Central memory CD8-positive, alpha-beta T cell (primary cell): ENCODE measurements at regions not wholly inside any gene's neighbourhood (a gene's known extent, or its start where the extent isn't known, plus 50 kb on each side); places are given as distances from the start of the nearest gene placed in this dataset.

ENCODE experiments used
- ATAC-seq: fragments of 150-1000 bp; cut with Tn5 transposase; replicated peaks from 2 replicates; pipeline ENCODE4 v1.10.0; 2022; ENCODE audit warnings: mild to moderate bottlenecking, moderate FRiP score, moderate number of reproducible peaks; ENCODE audit not compliant: poor library complexity, severe bottlenecking; ENCODE audit errors: extremely low read depth
- DNase-seq, 2 donors: peaks; one replicate each; pipeline ENCODE4 v3.0.0; 2021; ENCODE audit warnings: low spot score in 2 of 2
- H3K27ac Mint-ChIP-seq: one replicate; pipeline ENCODE4 v1.8.0; 2022; ENCODE audit warnings: low read depth, mild to moderate bottlenecking, moderate library complexity, mixed read lengths
- H3K27me3 Mint-ChIP-seq: one replicate; pipeline ENCODE4 v1.8.0; 2022; ENCODE audit warnings: mixed read lengths
- H3K36me3 Mint-ChIP-seq: one replicate; pipeline ENCODE4 v1.8.0; 2022; ENCODE audit warnings: mild to moderate bottlenecking, moderate library complexity, mixed read lengths; ENCODE audit not compliant: insufficient read depth
- H3K4me1 Mint-ChIP-seq: one replicate; pipeline ENCODE4 v1.8.0; 2022; ENCODE audit warnings: mixed read lengths
- H3K4me3 Mint-ChIP-seq: one replicate; pipeline ENCODE4 v1.8.0; 2022; ENCODE audit warnings: mild to moderate bottlenecking, moderate library complexity, mixed read lengths
- H3K9me3 Mint-ChIP-seq: one replicate; pipeline ENCODE4 v1.8.0; 2022; ENCODE audit warnings: mixed read lengths

DNA sequence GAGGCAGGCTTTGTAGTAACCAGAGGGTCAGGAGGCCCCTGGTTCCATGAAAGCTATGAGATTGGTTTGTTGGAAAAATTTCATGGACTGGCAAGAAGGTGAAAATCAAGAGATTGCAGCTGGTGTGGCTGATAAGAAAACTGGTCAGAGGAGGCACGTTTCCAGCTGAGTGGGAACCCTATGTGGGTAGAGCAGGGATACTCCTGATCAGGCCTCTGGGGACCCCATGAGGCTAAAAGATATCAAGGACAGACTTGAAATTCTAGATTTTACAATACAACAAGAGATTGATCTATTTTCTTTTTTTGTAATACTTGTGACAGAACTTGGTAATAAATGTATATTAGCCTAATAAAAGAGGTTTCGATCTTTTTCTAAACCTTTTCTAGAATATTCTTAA, 1615.1 kb downstream of the DPP10 start:
- Mint-ChIP-seq H3K27me3 (no peaks in the 10 kb centered on the region), H3K9me3 (peaks cover 21% of the 10 kb centered on the region), H3K4me3 (no peak overlapping the region), H3K27ac (no peak overlapping the region), H3K36me3 (no peaks in the 10 kb centered on the region), H3K4me1 (no peaks in the 10 kb centered on the region)
- ATAC-seq (no peak), DNase-seq (no peak)

DNA sequence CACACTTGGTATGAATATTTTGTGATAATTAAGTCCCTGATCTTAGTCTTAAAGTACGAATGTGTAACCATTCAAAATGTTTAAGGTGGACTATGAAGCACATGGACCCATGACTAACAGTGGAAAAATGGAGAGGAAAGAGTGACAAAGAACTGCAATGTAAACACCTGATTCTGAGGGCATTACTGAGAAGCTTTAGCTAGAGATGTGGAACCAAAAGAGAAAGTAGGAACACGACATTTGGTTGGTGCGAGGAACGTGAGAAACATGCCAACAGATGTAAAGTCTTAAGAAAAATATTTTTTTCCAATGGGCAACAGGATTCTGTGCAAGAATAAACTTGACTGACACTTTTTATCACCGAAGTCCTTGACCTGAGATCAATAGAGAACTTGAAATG, 1618.6 kb downstream of the DPP10 start:
- Mint-ChIP-seq H3K36me3 (no peaks in the 10 kb centered on the region), H3K4me1 (no peaks in the 10 kb centered on the region), H3K4me3 (no peak overlapping the region), H3K27me3 (no peaks in the 10 kb centered on the region), H3K27ac (no peak overlapping the region), H3K9me3 (peaks cover 26% of the 10 kb centered on the region)
- DNase-seq (no peak), ATAC-seq (no peak)

DNA sequence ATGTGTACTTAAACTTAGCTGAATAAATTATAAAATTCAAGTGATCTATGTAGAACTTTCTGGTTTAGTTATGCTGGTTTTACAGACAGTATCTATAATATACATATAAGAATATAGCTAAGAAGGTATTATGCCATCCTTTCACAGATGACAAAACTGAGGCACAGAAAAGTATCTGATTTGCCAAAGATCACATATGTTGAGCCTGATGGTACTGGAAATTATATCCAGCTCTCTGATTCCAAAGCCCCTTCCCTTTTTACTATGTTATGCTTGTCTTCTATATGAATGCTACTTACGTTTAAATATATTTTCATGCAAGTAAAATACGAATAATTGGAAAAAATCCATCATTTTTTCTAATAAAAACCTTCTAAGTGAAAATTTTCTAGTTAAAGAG, 1631.3 kb downstream of the DPP10 start:
- Mint-ChIP-seq H3K9me3 (peaks cover 8% of the 10 kb centered on the region), H3K27me3 (no peaks in the 10 kb centered on the region), H3K4me3 (no peak overlapping the region), H3K27ac (no peak overlapping the region), H3K4me1 (no peaks in the 10 kb centered on the region), H3K36me3 (no peaks in the 10 kb centered on the region)
- no peak for DNase-seq
- ATAC-seq, result no peak

DNA sequence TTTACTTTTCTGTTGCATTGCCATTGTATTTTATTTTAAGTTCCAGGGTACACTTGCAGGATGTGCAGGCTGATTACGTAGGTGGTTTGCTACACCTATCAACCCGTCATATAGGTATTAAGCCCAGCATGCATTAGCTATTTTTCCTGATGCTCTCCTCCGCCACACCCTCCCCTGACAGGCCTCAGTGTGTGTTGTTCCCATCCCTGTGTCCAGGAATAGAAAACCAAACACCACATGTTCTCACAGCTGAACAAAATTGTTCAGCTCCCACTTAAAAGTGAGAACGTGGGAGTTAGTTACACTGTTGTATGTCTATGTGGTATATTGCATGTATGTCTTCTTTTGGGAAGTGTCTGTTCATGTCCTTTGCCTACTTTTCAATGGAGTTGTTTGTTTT, 1631.7 kb downstream of the DPP10 start:
- Mint-ChIP-seq H3K9me3 (peaks cover 8% of the 10 kb centered on the region), H3K27me3 (no peaks in the 10 kb centered on the region), H3K36me3 (no peaks in the 10 kb centered on the region), H3K27ac (no peak overlapping the region), H3K4me3 (no peak overlapping the region), H3K4me1 (no peaks in the 10 kb centered on the region)
- DNase-seq, result no peak
- no peak for ATAC-seq

DNA sequence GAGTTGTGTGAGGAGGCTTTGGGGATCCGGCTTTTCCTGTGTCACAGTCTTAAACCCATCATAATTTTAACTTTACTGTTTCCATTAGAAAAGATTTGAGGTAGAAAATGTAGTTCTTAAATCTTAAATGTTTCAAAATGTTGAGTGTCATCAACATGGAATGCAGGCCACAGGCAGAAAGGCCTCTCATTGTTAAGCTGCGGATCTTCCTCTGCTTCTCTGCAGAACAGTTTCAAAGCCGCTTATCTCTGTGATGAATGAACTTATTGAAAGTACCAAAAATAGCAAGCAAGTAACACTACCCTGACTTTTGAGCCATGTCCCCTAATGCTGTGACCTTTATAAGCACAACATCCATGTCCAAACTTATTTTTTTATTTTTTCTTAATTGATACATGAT, 1645.8 kb downstream of the DPP10 start:
- DNase-seq, result no peak
- ATAC-seq, result no peak
- Mint-ChIP-seq H3K27ac (no peak overlapping the region), H3K4me1 (no peaks in the 10 kb centered on the region), H3K4me3 (no peak overlapping the region), H3K36me3 (no peaks in the 10 kb centered on the region), H3K27me3 (no peaks in the 10 kb centered on the region), H3K9me3 (peaks cover 17% of the 10 kb centered on the region)

DNA sequence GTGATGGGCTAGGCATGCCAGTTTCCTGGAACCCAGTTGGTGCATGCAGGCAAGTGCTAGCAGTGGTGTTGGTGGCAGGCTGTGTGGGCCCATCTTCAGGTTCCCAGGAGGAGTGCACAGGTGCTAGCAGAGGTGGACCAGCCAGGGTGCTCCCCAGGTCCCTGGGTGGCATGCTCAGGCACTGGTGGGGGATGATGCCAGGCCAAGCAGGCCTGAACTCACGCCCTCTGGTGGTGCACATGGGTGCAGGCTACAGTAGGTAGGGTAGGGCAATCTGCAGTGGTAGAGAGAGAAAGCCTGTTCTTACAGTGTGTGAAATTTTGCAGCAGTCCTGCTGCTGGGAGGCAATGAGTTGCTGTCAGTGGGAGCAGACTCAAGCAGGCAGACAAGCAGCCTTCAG, 1651.8 kb downstream of the DPP10 start:
- Mint-ChIP-seq H3K36me3 (no peaks in the 10 kb centered on the region), H3K4me1 (no peaks in the 10 kb centered on the region), H3K4me3 (no peak overlapping the region), H3K27me3 (no peaks in the 10 kb centered on the region), H3K9me3 (peaks cover 34% of the 10 kb centered on the region), H3K27ac (no peak overlapping the region)
- no peak for ATAC-seq
- no peak for DNase-seq

DNA sequence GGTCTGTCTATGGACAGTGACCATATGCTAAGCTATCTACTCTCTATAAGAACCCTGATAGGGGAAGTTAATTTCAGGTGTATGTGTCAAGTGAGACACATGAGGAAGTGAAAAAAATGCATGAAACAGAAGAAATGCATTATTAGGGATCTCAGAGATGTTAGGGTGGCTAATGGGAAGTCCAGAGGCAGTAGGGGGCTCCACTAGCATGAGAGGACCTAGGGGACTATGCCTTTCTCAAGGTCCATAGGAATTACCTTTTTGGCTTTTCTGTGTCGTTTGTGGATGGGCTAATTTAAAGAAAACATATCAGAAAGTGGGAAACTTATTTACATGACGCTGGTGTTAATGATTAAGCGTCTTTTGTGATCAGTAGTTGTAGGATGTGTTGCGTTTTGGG, 1653.2 kb downstream of the DPP10 start:
- no peaks in the 10 kb centered on the region for H3K36me3 Mint-ChIP-seq
- DNase-seq (no peak), ATAC-seq (no peak)
- H3K4me3 Mint-ChIP-seq, result no peak overlapping the region
- peaks cover 42% of the 10 kb centered on the region for H3K9me3 Mint-ChIP-seq
- H3K27ac Mint-ChIP-seq, result no peak overlapping the region
- H3K4me1 Mint-ChIP-seq, result no peaks in the 10 kb centered on the region
- no peaks in the 10 kb centered on the region for H3K27me3 Mint-ChIP-seq

DNA sequence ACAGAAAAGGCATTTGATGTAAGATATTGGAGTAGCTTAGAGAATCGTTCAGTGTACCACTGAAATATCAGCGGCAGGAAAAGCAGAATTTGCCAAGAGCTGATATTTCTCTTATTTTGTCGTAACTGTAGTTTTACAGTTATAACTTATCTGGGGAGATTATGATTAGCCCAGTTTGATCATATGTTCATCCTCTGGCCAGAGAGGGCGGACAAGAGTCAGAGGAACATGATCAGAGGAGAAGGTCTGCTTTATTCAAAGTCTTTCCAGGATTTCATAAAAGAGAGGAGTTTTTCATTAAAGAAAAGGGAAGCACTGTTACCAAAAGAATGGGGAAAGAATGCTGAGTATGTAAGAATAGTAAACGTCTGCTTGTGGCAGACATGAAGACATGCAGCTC, 1655.6 kb downstream of the DPP10 start:
- DNase-seq (no peak), ATAC-seq (no peak)
- no peak overlapping the region for H3K27ac Mint-ChIP-seq
- H3K4me1 Mint-ChIP-seq, result no peaks in the 10 kb centered on the region
- H3K27me3 Mint-ChIP-seq, result no peaks in the 10 kb centered on the region
- H3K4me3 Mint-ChIP-seq, result no peak overlapping the region
- no peaks in the 10 kb centered on the region for H3K36me3 Mint-ChIP-seq
- H3K9me3 Mint-ChIP-seq, result peaks cover 38% of the 10 kb centered on the region

DNA sequence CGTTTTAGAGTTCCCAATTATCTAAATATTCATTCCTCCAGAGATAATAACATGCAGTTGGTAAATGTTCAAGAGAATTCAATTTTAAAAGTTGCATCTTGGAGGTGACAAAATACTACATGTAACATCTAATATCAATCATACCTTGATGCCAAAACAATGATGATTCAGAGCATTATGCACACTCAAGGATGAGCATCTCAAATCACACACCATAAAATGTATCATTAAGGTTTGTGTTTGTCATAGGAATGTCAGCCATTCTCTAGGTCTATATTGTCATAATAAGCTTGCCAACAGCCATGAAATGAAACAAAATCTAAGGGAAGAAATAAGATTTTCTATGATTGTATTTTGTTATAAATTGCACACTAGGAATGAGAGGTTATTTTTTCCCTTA, 1667.0 kb downstream of the DPP10 start:
- Mint-ChIP-seq H3K27me3 (no peaks in the 10 kb centered on the region), H3K4me1 (no peaks in the 10 kb centered on the region), H3K4me3 (no peak overlapping the region), H3K9me3 (peaks cover 7% of the 10 kb centered on the region), H3K27ac (no peak overlapping the region), H3K36me3 (no peaks in the 10 kb centered on the region)
- DNase-seq (no peak), ATAC-seq (no peak)

DNA sequence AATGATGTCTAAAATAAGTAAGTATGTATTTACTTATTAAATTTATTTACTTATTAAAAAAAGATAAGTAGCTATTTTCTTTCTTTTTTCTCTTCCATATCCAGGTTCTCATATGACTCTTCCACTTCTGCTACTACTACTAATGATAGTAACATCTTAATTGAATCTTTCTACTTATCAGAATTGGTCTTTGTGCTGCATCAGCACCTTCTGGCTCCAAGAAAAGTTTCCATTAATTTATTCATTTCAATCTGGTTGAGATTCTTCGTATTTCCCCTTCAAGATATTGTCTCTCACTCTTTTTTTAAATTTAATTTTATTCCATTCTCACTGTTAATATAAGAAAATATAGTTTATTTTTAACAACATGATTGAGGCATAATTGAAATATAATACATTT, 1675.4 kb downstream of the DPP10 start:
- no peak for DNase-seq
- Mint-ChIP-seq H3K9me3 (peaks cover 16% of the 10 kb centered on the region), H3K27ac (no peak overlapping the region), H3K36me3 (no peaks in the 10 kb centered on the region), H3K27me3 (no peaks in the 10 kb centered on the region), H3K4me1 (no peaks in the 10 kb centered on the region), H3K4me3 (no peak overlapping the region)
- ATAC-seq, result no peak

DNA sequence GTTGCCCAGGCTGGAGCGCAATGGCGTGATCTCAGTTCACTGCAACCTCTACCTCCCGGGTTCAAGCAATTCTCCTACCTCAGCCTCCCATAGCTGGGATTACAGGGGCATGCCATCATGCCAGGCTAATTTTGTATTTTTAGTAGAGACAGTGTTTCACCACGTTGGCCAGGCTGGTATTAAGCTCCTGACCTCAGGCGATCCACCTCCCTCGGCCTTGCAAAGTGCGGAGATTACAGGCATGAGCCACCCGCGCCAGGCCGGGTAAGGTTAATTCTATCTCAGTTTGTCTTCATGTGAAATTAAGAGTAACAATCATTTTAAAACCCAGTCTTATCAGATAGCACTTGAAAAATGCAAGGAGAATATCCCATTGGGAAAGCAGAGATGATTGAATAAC, 1681.7 kb upstream of the DDX18 start:
- no peaks in the 10 kb centered on the region for H3K4me1 Mint-ChIP-seq
- peaks cover 14% of the 10 kb centered on the region for H3K9me3 Mint-ChIP-seq
- no peak overlapping the region for H3K4me3 Mint-ChIP-seq
- H3K27ac Mint-ChIP-seq, result no peak overlapping the region
- no peak for ATAC-seq
- DNase-seq, result no peak
- H3K27me3 Mint-ChIP-seq, result no peaks in the 10 kb centered on the region
- peaks cover 1% of the 10 kb centered on the region for H3K36me3 Mint-ChIP-seq

DNA sequence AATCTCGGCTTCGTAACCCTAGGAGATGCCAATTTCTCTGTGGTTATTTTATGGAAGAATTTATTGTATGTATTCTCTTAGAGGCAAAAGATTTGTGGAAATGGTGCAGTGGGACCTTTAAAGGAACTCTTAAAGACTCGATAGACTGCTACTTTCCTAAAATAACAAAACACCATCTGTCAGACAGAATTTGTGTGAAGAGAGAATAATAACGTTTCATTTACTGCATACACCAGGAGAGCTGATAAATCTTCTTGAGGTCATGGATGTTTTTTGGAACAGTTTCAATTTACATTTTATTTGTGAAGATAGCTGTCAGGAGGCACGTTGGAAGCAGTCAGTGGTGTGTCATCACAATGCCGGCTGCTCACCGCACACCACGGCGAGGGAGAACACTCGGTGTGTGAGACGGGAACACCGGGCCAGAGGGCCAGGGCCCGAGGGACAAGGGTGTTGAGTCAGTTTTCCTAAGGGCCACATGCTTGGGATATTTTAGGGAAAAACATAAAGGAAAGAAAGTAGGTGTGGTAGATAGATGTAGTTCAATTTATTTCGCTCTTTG, 1681.0 kb upstream of the DDX18 start:
- ATAC-seq (no peak), DNase-seq (no peak)
- Mint-ChIP-seq H3K36me3 (peaks cover 1% of the 10 kb centered on the region), H3K4me1 (no peaks in the 10 kb centered on the region), H3K4me3 (no peak overlapping the region), H3K27ac (no peak overlapping the region), H3K9me3 (peaks cover 14% of the 10 kb centered on the region), H3K27me3 (no peaks in the 10 kb centered on the region)

DNA sequence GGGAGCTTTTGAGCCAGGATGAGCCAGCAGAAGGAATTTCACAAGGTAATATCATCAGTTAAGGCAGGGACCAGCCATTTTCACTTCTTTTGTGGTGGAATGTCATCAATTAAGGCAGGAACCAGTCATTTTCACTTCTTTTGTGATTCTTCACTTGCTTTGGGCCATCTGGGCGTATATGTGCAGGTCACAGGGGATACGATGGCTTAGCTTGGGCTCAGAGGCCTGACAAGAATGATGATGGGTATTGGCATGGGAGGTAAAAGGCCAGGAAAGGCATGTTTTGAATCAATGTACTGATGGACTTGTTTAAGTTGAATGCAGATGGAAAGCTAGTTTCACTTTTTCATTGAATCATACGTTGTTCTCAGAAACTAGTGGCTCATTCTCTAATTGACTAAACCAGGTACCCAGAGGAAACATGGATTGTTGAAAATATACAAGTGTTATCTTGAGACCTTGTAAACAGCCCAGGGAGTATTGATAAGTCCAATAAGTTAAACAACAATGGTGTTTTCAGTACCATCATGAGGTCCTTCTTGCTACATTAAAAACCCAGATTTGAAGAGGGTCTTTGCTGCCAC, 1672.5 kb upstream of the DDX18 start:
- H3K9me3 Mint-ChIP-seq, result peaks cover 18% of the 10 kb centered on the region
- DNase-seq (no peak), ATAC-seq (no peak)
- H3K4me3 Mint-ChIP-seq, result no peak overlapping the region
- H3K27ac Mint-ChIP-seq, result no peak overlapping the region
- peaks cover 2% of the 10 kb centered on the region for H3K36me3 Mint-ChIP-seq
- no peaks in the 10 kb centered on the region for H3K4me1 Mint-ChIP-seq
- H3K27me3 Mint-ChIP-seq, result no peaks in the 10 kb centered on the region
